Stimulated activated CD4-positive, alpha-beta T cell treated with anti-CD3 and anti-CD28 coated beads, Interleukin-2, amount 100 ng/mL, for 48 hours (primary cell): ENCODE measurements at regions not wholly inside any gene's neighbourhood (a gene's known extent, or its start where the extent isn't known, plus 50 kb on each side); places are given as distances from the start of the nearest gene placed in this dataset.
"Not testable (repeated sequence)": the region's sequence is repeated elsewhere in the genome, so short reads cannot be mapped to it uniquely, and the experiment has no call there.

Experiments
- DNase-seq, 2 donors: peaks; one replicate each; pipeline ENCODE4 v3.0.0-alpha.2; 2020

GRCh38 chr9:65416948-65417347, 131.9 kb upstream of the FOXD4L5 start:
- DNase-seq = not testable (repeated sequence)

GRCh38 chr9:65414249-65414648, 129.2 kb upstream of the FOXD4L5 start:
- not testable (repeated sequence) for DNase-seq

- not testable (repeated sequence) for DNase-seq
These were observed 128.4 kb upstream of the FOXD4L5 start for GRCh38 chr9:65413371-65413770.

- DNase-seq = no peak
These were observed 126.9 kb upstream of the FOXD4L5 start for GRCh38 chr9:65411901-65412300.

GRCh38 chr9:65411336-65411735, 126.3 kb upstream of the FOXD4L5 start:
- DNase-seq = no peak

GRCh38 chr9:65410926-65411325, 125.9 kb upstream of the FOXD4L5 start:
- no peak for DNase-seq

- no peak for DNase-seq
These were observed 124.5 kb upstream of the FOXD4L5 start for GRCh38 chr9:65409471-65409980.

GRCh38 chr9:65408806-65409205, 123.8 kb upstream of the FOXD4L5 start:
- not testable (repeated sequence) for DNase-seq

GRCh38 chr9:65406625-65407024, 121.6 kb upstream of the FOXD4L5 start:
- DNase-seq = not testable (repeated sequence)

GRCh38 chr9:65405766-65406165, 120.8 kb upstream of the FOXD4L5 start:
- not testable (repeated sequence) for DNase-seq

GRCh38 chr9:65405253-65405652, 120.2 kb upstream of the FOXD4L5 start:
- DNase-seq = no peak

- no peak for DNase-seq
These were observed 119.4 kb upstream of the FOXD4L5 start for GRCh38 chr9:65404232-65405006.

GRCh38 chr9:65403721-65404120, 118.7 kb upstream of the FOXD4L5 start:
- DNase-seq = no peak

GRCh38 chr9:65403072-65403471, 118.1 kb upstream of the FOXD4L5 start:
- not testable (repeated sequence) for DNase-seq

- not testable (repeated sequence) for DNase-seq
These were observed 117.3 kb upstream of the FOXD4L5 start for GRCh38 chr9:65402206-65402870.

- not testable (repeated sequence) for DNase-seq
These were observed 116.5 kb upstream of the FOXD4L5 start for GRCh38 chr9:65401456-65402045.

GRCh38 chr9:65400886-65401285, 115.9 kb upstream of the FOXD4L5 start:
- DNase-seq = no peak

GRCh38 chr9:65397763-65398719, 113.0 kb upstream of the FOXD4L5 start:
- DNase-seq = not testable (repeated sequence)

- not testable (repeated sequence) for DNase-seq
These were observed 112.2 kb upstream of the FOXD4L5 start for GRCh38 chr9:65397226-65397625.

- not testable (repeated sequence) for DNase-seq
These were observed 111.6 kb upstream of the FOXD4L5 start for GRCh38 chr9:65396601-65397000.

- not testable (repeated sequence) for DNase-seq
These were observed 110.8 kb upstream of the FOXD4L5 start for GRCh38 chr9:65395789-65396188.

- DNase-seq = not testable (repeated sequence)
These were observed 110.1 kb upstream of the FOXD4L5 start for GRCh38 chr9:65395121-65395520.
